ENCODE measurements at regions not wholly inside any gene's neighbourhood (a gene's known extent, or its start where the extent isn't known, plus 50 kb on each side); places are given as distances from the start of the nearest gene placed in this dataset.

DNA sequence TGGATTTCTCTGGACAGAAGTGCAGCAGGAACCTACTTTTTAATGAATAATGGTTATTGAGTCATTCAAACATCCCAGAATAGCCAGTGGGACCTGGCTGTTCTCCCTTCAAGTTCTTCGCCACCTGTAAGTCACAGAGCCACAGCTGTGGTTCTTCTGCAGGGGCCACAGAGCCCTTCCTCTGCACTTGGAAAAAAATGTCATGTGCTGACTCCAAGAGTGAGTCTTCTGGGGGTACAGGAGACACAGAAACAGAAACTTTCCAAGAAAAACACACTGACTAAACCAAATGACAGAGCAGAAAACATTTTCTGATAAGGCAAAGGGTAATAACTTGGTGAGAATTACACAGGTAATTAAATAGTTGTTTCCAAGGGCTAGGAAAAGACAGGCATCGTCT, 68.7 kb upstream of the FN1 start:
- ChIA-PET CTCF (ENCODE audit: partially characterized antibody) (interaction anchor here (0.6 kb wide), 1 partner anchor 14 kb away, joined by 3 read pairs; no protein-coding TSS in a partner anchor), POLR2A (ENCODE audit: partially characterized antibody) (no interaction called here)
- H2BK15ac ChIP-seq (ENCODE audit: low read length), result no peak overlapping the region
- H3K4me1 ChIP-seq (replicated peaks in 1 of 4; ENCODE audit: control insufficient read depth in 3 of 4, insufficient read depth in 4 of 4, low read length in 3 of 4), result no peaks in the 10 kb centered on the region
- no peak overlapping the region for H2AK5ac ChIP-seq (ENCODE audit: low read depth, low read length)
- no peaks in the 10 kb centered on the region for H3K27me3 ChIP-seq (replicated peaks in 1 of 4; ENCODE audit: control insufficient read depth in 3 of 4, extremely low read depth in 1 of 4, insufficient read depth in 3 of 4, low read length in 3 of 4)
- no peak overlapping the region for H3K56ac ChIP-seq (replicated peaks; ENCODE audit: insufficient read length, low read depth, low read length)
- no peaks in the 10 kb centered on the region for H3K23me2 ChIP-seq (ENCODE audit: low read depth, low read length)
- H2BK20ac ChIP-seq (ENCODE audit: low read length), result no peak overlapping the region
- H3K27ac ChIP-seq (ENCODE audit: low read depth, low read length), result no peak overlapping the region
- no peaks in the 10 kb centered on the region for H3K79me1 ChIP-seq (ENCODE audit: low read depth, low read length)
- no peak overlapping the region for H4K8ac ChIP-seq (ENCODE audit: extremely low read depth, insufficient read depth, low read length)
- H2BK5ac ChIP-seq (ENCODE audit: low read depth, low read length), result no peak overlapping the region
- no peak overlapping the region for H3K4me2 ChIP-seq (ENCODE audit: insufficient read depth in 1 of 2, low read depth in 2 of 2, low read length in 2 of 2)
- FAIRE-seq (no peak), DNase-seq (ENCODE audit: low read depth in 1 of 2, low spot score in 2 of 2) (no peak)
- no peak overlapping the region for H2BK12ac ChIP-seq (ENCODE audit: low read depth, low read length)
- H3K4ac ChIP-seq (replicated peaks; ENCODE audit: insufficient read length, low read depth, low read length), result no peak overlapping the region
- H3K14ac ChIP-seq (ENCODE audit: insufficient read length), result no peak overlapping the region
- H3K23ac ChIP-seq (ENCODE audit: insufficient read length), result no peak overlapping the region
- H3K36me3 ChIP-seq (ENCODE audit: control insufficient read depth in 2 of 4, insufficient read depth in 4 of 4, low read length in 3 of 4), result no peaks in the 10 kb centered on the region
- 89% methylated on average over 2 of the region's 2 CpGs; no CpG with 5 or more reads in 1 of the 2 experiments for WGBS, 2 experiments (ENCODE audit: extremely low coverage in 1 of 2, insufficient coverage in 1 of 2, insufficient read length in 1 of 2, insufficient replicate concordance in 2 of 2, low coverage in 1 of 2, low lambda C conversion rate in 2 of 2, missing lambda C conversion rate in 1 of 2)
- H4K20me1 ChIP-seq (replicated peaks in 1 of 2; ENCODE audit: control insufficient read depth in 1 of 2, insufficient read depth in 2 of 2, low read length in 2 of 2), result no peaks in the 10 kb centered on the region
- H3K79me2 ChIP-seq (ENCODE audit: control insufficient read depth in 1 of 2, insufficient read depth in 2 of 2, low read length in 2 of 2), result no peaks in the 10 kb centered on the region
- no peaks in the 10 kb centered on the region for H3K9me3 ChIP-seq (ENCODE audit: insufficient read depth in 2 of 2, low read depth in 1 of 2, low read length in 1 of 2)
- no peak overlapping the region for H3K4me3 ChIP-seq (ENCODE audit: extremely low read depth in 1 of 4, insufficient read depth in 2 of 4, low read depth in 3 of 4, low read length in 4 of 4)
- H3K18ac ChIP-seq (ENCODE audit: extremely low read depth, low read length), result no peak overlapping the region
- H2AFZ ChIP-seq (ENCODE audit: low read length), result no peak overlapping the region
- no peak overlapping the region for H3K9ac ChIP-seq (replicated peaks in 1 of 4; ENCODE audit: extremely low read depth in 1 of 4, low read depth in 3 of 4, low read length in 3 of 4)
- no peak overlapping the region for H4K91ac ChIP-seq (replicated peaks; ENCODE audit: insufficient read length, low read length)
- H4K5ac ChIP-seq (ENCODE audit: insufficient read length, low read depth, low read length), result no peak overlapping the region
- no peak overlapping the region for H2BK120ac ChIP-seq (replicated peaks; ENCODE audit: low read depth, low read length)
- TF ChIP-seq CBX8 (IDR thresholded peaks at IDR 0.05; ENCODE audit: borderline replicate concordance, low read depth, low read length), result no peak
- TF ChIP-seq CREB1 (IDR thresholded peaks at IDR 0.05), result no peak
- TF ChIP-seq BRCA1 (IDR thresholded peaks at IDR 0.05; ENCODE audit: low read depth, low read length), result no peak
- no peak for TF ChIP-seq POLR2A (IDR thresholded peaks at IDR 0.05; ENCODE audit: control extremely low read depth in 1 of 2, low read depth in 2 of 2, low read length in 2 of 2)
- no peak for TF ChIP-seq EZH2 (IDR thresholded peaks at IDR 0.05; ENCODE audit: low read depth, low read length, severe bottlenecking)
- TF ChIP-seq, protein P1, sequence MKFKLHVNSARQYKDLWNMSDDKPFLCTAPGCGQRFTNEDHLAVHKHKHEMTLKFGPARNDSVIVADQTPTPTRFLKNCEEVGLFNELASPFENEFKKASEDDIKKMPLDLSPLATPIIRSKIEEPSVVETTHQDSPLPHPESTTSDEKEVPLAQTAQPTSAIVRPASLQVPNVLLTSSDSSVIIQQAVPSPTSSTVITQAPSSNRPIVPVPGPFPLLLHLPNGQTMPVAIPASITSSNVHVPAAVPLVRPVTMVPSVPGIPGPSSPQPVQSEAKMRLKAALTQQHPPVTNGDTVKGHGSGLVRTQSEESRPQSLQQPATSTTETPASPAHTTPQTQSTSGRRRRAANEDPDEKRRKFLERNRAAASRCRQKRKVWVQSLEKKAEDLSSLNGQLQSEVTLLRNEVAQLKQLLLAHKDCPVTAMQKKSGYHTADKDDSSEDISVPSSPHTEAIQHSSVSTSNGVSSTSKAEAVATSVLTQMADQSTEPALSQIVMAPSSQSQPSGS (IDR thresholded peaks at IDR 0.05; ENCODE audit: low read length), result no peak
- TF ChIP-seq RXRA (IDR thresholded peaks at IDR 0.05; ENCODE audit: insufficient read depth, low read depth, low read length), result no peak
- TF ChIP-seq, protein P2, sequence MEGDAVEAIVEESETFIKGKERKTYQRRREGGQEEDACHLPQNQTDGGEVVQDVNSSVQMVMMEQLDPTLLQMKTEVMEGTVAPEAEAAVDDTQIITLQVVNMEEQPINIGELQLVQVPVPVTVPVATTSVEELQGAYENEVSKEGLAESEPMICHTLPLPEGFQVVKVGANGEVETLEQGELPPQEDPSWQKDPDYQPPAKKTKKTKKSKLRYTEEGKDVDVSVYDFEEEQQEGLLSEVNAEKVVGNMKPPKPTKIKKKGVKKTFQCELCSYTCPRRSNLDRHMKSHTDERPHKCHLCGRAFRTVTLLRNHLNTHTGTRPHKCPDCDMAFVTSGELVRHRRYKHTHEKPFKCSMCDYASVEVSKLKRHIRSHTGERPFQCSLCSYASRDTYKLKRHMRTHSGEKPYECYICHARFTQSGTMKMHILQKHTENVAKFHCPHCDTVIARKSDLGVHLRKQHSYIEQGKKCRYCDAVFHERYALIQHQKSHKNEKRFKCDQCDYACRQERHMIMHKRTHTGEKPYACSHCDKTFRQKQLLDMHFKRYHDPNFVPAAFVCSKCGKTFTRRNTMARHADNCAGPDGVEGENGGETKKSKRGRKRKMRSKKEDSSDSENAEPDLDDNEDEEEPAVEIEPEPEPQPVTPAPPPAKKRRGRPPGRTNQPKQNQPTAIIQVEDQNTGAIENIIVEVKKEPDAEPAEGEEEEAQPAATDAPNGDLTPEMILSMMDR (IDR thresholded peaks at IDR 0.05; ENCODE audit: control extremely low read depth in 1 of 3, insufficient read depth in 1 of 3, low read depth in 1 of 3, low read length in 3 of 3), result no peak
- no peak for TF ChIP-seq YY1 (IDR thresholded peaks at IDR 0.05; ENCODE audit: low read depth, low read length)
- no peak for TF ChIP-seq FOSL1 (IDR thresholded peaks at IDR 0.05; ENCODE audit: insufficient read depth, low read depth, low read length)
- TF ChIP-seq NANOG (IDR thresholded peaks at IDR 0.05; ENCODE audit: insufficient read depth, low read depth, low read length, poor library complexity, severe bottlenecking), result no peak

All from H1 (cell line).